H7 (cell line): ENCODE measurements at regions not wholly inside any gene's neighbourhood (a gene's known extent, or its start where the extent isn't known, plus 50 kb on each side); places are given as distances from the start of the nearest gene placed in this dataset.

Experiments
- DNase-seq: peaks from one replicate; pipeline ENCODE4 v3.0.0; 2012
- H3K27me3 ChIP-seq: 2 replicates; pipeline ENCODE4 v1.6.0; 2011; ENCODE audit warnings: mild to moderate bottlenecking, low read length; ENCODE audit not compliant: control insufficient read depth, insufficient read depth
- H3K36me3 ChIP-seq: replicated peaks from 2 replicates; pipeline ENCODE4 v1.5.1; 2011; ENCODE audit warnings: low read length; ENCODE audit not compliant: control insufficient read depth, insufficient read depth
- H3K4me3 ChIP-seq: 2 replicates; pipeline ENCODE4 v1.5.1; 2011; ENCODE audit warnings: low read depth, mild to moderate bottlenecking, control low read depth, low read length, moderate library complexity; ENCODE audit not compliant: insufficient read depth

DNA sequence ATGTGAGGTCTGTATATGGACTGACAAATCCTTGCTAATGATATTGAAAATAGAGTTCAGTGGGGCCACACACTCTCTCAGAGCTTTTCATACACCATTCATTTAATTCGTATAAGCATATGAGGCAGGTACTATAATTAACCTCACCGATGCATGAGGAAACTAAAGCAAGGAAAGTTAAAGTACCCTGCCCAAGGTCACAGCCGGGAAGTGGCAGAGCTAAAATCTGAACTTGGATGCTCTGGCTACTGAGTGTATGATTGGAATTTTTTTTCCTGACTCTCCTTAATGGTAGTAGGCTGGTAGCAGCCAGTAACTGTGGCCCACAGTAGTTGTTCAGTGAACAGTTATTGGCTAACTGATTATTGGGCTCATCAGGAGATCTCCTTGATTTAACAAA is 135.3 kb downstream of the NUDT12 start:
- DNase-seq: no peak
- no peaks in the 10 kb centered on the region for H3K27me3 ChIP-seq
- no peak overlapping the region for H3K4me3 ChIP-seq
- H3K36me3 ChIP-seq: no peaks in the 10 kb centered on the region

DNA sequence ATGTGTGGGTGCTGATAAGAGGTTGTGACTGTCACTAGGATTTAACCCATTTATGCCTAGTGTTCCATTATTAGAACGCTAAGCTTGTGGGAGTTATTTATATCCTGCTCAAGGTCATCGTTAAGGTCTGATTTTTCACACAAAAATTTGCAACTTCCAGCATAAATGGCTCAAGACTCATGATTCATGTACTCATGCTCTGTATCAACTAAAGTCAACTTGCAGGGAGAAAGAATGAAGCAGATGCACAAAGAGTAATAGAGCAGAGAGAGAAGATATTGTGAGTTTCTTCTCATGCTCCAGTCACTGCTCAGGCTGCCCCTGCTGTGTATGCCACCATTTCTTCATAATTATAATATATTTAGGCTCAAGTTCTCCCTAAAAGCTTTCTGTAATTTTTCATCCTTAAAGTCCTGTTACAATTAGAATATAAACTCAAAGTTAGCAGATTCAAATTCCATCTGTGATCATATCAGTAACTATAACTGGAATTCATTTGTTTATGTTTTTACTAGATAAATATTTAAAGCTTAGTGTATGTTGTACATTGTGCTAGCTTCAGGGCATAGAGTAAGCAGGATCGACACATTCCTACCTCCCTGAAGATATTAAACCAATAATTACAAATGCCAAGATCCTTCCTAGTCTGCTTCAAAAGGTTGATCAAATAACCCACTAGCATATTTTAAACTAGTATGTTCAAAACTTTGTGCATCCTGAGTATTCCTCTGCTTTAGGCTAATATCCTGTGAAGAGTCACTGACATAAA is 136.7 kb downstream of the NUDT12 start:
- H3K36me3 ChIP-seq: no peaks in the 10 kb centered on the region
- no peak for DNase-seq
- no peak overlapping the region for H3K4me3 ChIP-seq
- no peaks in the 10 kb centered on the region for H3K27me3 ChIP-seq

DNA sequence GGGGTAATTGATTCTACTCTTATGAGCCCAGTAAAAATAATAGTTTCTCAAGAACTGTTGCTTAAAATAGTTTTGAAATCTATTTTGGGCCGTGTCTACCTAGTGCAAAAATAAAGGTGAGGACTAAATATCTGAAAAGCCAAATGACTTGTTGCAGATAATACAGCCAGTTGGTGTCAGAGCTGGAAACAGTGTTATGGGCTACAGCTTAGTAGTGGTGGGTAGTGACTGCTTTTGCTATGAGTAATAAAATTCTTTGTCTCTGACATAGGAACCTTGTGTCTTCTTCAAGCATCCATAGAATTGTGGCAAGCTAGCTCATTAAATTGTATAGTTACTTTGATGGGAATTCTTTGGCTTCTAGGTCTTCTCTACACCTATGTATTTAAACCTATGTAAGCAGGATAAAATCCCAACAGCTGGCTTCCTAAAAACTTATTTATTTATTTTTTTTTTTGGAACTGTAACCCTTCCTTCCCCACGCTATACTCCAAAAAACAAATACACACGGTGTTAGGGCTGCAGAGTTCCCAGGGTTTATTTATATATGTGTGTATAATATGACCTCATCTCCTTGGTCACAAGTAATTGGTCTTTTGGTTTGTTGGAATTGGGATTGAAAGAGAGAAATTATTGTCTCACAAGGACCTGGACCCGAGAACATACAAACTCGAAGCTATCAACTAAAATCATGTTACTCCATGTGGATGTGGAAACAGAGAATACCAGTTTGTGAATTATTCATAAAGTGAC is 138.0 kb downstream of the NUDT12 start:
- H3K27me3 ChIP-seq: no peaks in the 10 kb centered on the region
- no peak for DNase-seq
- H3K36me3 ChIP-seq: no peaks in the 10 kb centered on the region
- H3K4me3 ChIP-seq: no peak overlapping the region

DNA sequence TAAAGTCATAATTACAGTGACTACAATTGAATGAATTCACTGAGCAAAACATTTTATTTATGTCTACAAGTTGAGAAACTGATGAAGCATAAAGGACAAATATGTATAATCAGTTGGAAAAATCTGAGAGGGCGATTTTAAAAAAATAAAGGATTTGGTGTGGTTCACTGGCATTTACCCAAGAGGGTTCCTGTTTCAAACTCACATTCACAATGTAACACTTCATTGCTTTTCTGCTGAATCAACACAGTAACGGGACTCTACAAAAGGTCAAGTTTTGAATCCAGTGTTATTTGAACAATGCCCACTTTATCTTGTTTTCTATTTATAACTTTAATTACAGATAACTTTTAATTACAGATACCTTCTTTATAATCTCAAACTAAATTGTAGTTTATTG is 138.6 kb downstream of the NUDT12 start:
- Histone ChIP-seq H3K36me3 (no peaks in the 10 kb centered on the region), H3K27me3 (no peaks in the 10 kb centered on the region), H3K4me3 (no peak overlapping the region)
- no peak for DNase-seq

DNA sequence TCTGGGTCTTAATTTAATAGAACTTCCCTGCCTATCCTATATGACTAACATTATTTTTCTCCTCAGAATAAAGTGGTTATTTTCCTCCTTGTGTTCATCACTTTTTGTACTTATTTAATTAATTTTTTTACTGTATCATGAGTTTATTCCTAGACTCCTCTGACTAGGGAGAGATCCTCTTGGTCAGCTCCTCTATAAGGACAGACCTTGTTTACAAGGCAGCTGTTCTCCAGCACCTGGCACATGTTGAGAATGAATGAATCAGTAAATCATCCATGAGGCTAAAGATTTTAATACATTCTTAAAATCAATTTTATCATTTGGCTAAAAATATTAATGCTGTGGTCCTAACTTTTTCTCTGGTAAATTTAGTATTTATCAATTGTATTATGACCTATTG is 139.8 kb downstream of the NUDT12 start:
- DNase-seq: no peak
- Histone ChIP-seq H3K4me3 (no peak overlapping the region), H3K27me3 (no peaks in the 10 kb centered on the region), H3K36me3 (no peaks in the 10 kb centered on the region)

DNA sequence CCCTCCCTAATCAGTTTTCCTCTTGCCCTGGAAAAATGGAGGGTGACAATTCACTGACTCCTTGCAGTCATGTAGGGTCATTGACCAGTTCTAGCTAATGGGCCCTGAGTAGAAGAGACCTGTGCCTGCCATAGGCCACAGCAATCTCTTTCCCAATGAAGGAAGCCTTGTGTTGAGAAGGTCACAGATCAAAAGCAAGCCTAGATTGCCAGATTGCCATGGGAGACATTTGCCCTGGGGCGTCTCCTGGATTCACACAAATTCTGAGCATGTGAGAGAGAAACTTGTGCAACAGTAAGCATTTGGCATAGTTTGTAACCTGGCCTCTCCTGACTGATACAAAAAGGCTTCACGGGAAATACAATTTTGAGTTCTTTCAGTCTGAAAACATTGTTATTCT is 148.0 kb downstream of the NUDT12 start:
- H3K36me3 ChIP-seq: no peaks in the 10 kb centered on the region
- no peak for DNase-seq
- no peaks in the 10 kb centered on the region for H3K27me3 ChIP-seq
- H3K4me3 ChIP-seq: no peak overlapping the region

DNA sequence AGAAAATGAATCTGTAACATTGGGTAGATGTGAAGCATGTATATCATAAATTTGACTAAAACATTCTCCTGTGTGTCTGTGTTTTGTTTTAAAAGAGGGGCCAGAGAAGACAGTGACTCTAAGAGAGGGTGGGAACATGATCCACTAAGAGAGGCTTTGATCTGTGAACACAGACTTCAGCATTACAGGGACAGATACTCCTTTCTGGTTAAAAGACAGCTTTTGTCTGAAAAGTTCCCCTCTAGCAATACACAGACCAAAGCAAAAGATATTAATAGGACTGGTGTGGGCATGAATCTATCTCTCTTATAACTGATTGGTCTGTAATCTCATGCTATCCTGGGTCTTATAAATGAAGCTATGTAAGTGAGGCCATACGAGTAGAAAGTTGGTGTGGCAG is 150.9 kb downstream of the NUDT12 start:
- no peaks in the 10 kb centered on the region for H3K27me3 ChIP-seq
- no peak overlapping the region for H3K4me3 ChIP-seq
- H3K36me3 ChIP-seq: no peaks in the 10 kb centered on the region
- DNase-seq: no peak

DNA sequence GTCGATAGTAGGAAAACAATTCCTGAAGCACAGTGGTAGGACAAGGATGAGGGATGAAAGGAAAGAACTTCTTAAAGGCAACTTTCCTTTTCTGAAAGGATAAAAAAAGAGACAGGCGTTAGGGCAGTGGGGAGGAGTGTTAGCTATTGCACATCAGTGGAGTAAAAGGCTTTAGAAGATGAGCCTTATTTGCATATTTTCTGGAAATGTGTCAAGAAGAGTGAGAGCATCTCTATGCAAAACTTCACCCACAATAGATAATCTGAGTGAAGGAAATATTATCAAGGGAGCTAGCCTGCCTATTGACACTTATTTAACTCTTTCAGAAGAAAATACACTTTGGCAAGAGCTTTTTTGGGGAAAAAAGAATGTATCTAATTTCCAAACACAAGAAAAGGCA is 151.6 kb downstream of the MACIR start:
- Histone ChIP-seq H3K27me3 (no peaks in the 10 kb centered on the region), H3K4me3 (no peak overlapping the region), H3K36me3 (no peaks in the 10 kb centered on the region)
- no peak for DNase-seq

DNA sequence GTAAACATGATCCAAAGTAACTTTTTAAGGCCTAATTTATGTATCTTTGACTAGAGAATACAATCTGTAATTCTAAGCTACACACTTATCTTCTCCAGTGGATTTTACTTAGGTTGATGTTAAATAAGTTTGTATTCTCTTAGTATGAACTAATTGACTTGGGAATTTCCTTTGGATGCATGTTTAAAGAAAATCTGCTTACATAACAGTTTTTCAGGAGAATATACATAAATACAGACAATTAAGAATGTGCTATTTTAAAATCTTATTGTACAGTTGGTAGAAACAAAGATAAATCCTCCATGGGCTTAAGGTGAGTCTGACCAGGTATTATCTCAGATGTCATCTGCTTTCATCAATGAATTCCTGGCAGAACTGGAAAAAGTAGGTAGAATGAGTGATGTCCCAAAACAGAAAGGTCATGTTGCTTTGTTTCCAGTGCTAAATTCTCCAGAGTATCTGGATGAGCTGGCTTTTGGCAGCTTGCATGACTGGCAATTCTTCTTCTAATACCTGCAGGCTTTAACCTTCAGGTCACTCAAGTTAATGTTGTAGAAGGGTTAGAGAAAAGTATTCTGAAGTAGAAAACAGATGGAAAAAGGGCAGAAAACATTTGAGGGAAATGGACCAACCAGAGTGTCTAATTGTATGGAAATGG is 150.6 kb downstream of the MACIR start:
- DNase-seq: no peak
- H3K36me3 ChIP-seq: no peaks in the 10 kb centered on the region
- no peaks in the 10 kb centered on the region for H3K27me3 ChIP-seq

DNA sequence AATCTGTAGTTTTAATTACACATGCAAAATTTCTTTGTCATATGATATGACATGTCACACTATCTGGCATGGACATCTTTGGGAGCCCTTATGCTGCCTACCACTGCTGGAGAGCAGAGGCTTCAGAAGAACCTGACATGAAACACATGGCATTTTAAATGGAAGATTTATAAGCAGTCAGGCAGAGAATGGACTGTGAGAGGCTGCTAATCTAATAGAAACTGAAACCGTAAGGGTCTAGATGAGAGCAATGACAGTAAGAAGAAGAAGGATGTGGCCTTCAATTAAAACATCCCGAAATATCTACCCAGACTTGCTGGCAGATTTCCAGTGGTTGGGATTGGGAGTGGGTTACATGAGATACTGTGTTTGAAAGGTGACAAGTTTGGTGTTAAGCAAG is 149.8 kb downstream of the MACIR start:
- H3K36me3 ChIP-seq: no peaks in the 10 kb centered on the region
- DNase-seq: no peak
- no peaks in the 10 kb centered on the region for H3K27me3 ChIP-seq
- H3K4me3 ChIP-seq: no peak overlapping the region

More for the DNA sequence above, 150.6 kb downstream of the MACIR start:
- no peak overlapping the region for H3K4me3 ChIP-seq

DNA sequence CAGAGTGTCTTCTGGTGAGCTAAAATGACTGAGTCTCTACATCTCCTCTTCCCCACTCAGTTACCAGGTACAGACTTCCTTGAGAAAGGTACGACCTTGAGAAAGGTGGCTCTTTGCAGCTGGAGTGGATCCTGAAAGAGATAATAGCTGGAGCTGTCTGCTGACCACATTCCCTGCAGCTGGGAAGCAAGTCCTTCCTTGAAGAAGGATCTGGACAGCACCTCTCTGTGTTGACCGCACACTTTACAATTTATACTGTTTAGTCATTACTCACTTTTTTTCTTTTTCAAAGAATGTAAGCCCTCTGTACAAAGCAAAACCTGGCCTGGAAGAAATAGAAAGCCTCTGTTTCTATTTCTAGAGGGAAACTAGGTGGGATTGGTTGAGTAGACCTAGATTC is 148.8 kb downstream of the MACIR start:
- Histone ChIP-seq H3K4me3 (no peak overlapping the region), H3K27me3 (no peaks in the 10 kb centered on the region), H3K36me3 (no peaks in the 10 kb centered on the region)
- no peak for DNase-seq

DNA sequence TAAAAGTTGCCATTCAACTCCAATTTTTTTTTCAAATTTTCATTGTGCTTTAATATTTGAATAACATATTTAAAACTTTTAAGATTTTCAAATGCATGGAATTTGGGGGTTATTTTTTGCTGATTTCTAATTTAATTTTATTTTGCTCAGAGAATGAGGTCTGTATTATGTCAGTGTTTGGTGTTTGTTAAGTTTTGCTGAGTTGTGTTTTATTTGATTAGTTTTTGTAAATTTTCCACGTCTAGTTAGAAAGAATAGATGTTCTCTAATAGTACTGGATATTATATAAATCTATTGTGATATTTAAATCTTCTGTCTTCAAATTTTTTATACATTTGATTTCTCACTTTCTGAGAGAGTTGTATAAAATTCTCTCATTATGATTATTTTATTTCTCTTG is 145.9 kb downstream of the MACIR start:
- no peaks in the 10 kb centered on the region for H3K36me3 ChIP-seq
- H3K27me3 ChIP-seq: no peaks in the 10 kb centered on the region
- H3K4me3 ChIP-seq: no peak overlapping the region
- no peak for DNase-seq

DNA sequence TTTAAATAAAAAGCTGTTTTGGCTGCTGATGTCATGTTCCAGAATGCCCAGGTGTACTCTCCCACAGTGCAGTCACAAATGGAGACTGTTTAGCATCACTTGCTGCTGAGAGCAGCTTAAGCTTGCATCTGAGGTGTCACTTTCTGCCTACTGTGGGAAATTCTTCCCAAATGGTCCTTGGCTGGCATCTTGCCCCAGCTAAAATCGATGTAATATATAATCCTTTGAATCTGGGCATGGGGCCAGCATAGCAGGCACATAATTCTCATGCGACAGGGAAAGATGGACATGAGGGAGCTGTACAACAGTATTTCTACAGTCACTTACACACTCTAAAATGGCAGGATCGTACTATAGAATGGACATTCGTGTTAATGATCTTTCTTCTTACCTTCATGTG is 144.3 kb downstream of the MACIR start:
- H3K4me3 ChIP-seq: no peak overlapping the region
- no peaks in the 10 kb centered on the region for H3K27me3 ChIP-seq
- no peaks in the 10 kb centered on the region for H3K36me3 ChIP-seq
- DNase-seq: no peak

DNA sequence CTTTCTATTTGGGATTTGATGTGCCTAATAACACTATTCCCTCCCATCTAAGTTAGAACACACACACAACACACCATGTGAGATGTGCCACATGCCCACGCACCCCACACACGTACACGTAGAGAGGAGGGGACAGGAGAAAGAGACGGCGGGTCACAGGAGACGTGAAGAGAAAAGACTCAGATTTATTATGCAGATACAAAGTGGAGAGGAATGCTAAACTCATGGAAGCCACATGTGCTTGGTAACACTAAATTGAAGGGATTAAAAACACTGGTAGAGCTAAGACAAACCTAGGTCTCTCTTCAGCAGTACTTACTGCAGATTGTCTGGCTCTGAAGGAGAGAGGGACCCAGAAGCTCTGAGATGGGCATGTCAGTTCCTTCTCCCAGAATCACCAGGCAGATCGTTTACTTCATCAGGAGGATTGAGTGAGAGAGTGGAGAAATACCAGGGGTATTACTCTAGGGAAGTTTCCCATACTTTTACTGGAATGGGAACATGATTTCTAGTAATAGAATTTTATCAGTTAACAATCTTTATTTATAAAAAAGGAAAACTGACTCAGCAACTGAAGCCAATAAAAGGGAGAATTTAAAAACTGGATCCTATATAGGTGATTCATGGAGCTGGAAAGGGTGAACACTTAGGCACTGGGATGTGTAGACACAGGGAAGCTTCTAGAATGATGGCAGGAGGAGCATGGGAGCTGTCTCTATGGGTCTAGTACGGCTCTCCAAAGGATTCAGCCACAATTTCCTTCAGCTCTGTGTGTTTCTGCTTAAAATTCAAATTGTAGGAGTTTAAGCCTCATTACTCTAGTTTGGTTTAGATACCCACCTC is 139.4 kb downstream of the MACIR start:
- H3K36me3 ChIP-seq: no peaks in the 10 kb centered on the region
- H3K27me3 ChIP-seq: no peaks in the 10 kb centered on the region
- no peak for DNase-seq
- no peak overlapping the region for H3K4me3 ChIP-seq
